Mesodermal cell (in vitro differentiated cells): ENCODE measurements at regions not wholly inside any gene's neighbourhood (a gene's known extent, or its start where the extent isn't known, plus 50 kb on each side); places are given as distances from the start of the nearest gene placed in this dataset.
"Not testable (repeated sequence)": the region's sequence is repeated elsewhere in the genome, so short reads cannot be mapped to it uniquely, and the experiment has no call there.

ENCODE experiments used
- H3K27ac ChIP-seq: 2 replicates; pipeline ENCODE4 v1.7.0; 2013; ENCODE audit warnings: mild to moderate bottlenecking, low read depth, low read length, moderate library complexity; ENCODE audit not compliant: severe bottlenecking
- H3K36me3 ChIP-seq: 2 replicates; pipeline ENCODE4 v1.7.1; 2013; ENCODE audit warnings: mild to moderate bottlenecking, low read length, moderate library complexity; ENCODE audit not compliant: control insufficient read depth, insufficient read depth
- H3K4me1 ChIP-seq: one replicate; pipeline ENCODE4 v1.7.1; 2013; ENCODE audit warnings: mild to moderate bottlenecking, low read length; ENCODE audit not compliant: insufficient read depth, control insufficient read depth, poor library complexity, severe bottlenecking
- H3K4me3 ChIP-seq: 2 replicates; pipeline ENCODE4 v1.7.0; 2013; ENCODE audit warnings: low read length, control low read depth, mild to moderate bottlenecking; ENCODE audit not compliant: insufficient read depth, poor library complexity, severe bottlenecking; ENCODE audit errors: extremely low read depth
- H3K9me3 ChIP-seq: 2 replicates; pipeline ENCODE4 v1.7.1; 2013; ENCODE audit warnings: mild to moderate bottlenecking, low read length, moderate library complexity; ENCODE audit not compliant: control insufficient read depth
- WGBS, 2 experiments: methylation state at CpG; one replicate each; pipeline ENCODE4 v1.1.5; 2013; ENCODE audit warnings: missing lambda C conversion rate in 2 of 2; ENCODE audit not compliant: insufficient coverage in 2 of 2; 5-methylcytosine and 5-hydroxymethylcytosine counted together

- WGBS, 2 experiments = 82 to 88% methylated on average over 8 to 10 of the region's 10 CpGs
- no peak overlapping the region for H3K4me3 ChIP-seq
- H3K9me3 ChIP-seq = no peaks in the 10 kb centered on the region
- no peak overlapping the region for H3K27ac ChIP-seq
- H3K36me3 ChIP-seq = no peaks in the 10 kb centered on the region
- no peaks in the 10 kb centered on the region for H3K4me1 ChIP-seq
Measured at GRCh38 chr7:69211336-69211735, 386.9 kb upstream of the AUTS2 start.

DNA sequence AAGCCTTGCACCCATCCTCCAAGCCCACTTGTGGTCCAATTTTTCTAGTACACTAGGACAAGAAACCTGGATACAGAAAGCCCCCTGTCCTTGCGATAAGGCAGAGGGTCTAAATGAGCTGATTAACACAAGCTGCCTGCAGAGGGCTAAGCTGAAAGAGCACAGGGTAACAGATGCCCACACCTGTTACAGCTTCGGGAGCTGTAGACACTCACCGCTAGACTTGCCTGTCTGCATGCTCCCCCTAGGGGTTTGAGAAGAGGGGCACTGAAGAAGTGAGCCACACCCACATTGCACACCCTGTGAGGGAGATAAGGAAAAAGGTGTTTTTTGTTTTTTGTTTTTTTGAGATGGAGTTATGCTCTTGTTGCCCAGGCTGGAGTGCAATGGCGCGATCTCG, 386.5 kb upstream of the AUTS2 start:
- no peaks in the 10 kb centered on the region for H3K36me3 ChIP-seq

DNA sequence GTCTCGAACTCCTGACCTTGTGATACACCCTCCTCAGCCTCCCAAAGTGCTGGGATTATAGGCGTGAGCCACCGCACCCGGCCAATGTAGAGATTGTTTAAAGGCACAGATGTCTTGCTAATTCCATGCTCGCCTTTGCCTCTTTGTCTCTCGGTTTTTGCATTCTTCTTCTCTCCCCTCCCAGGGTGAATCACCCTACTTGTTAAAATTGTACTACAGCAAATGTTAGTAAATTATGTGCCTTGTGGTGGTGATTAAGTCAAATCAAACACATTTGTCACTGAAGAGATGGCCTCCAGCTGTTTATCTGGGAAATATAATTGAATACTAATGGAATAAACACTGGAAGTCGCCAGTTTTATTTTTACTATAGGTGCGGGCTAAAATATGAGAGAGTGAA, 384.4 kb upstream of the AUTS2 start:
- no peaks in the 10 kb centered on the region for H3K36me3 ChIP-seq
- H3K9me3 ChIP-seq = no peaks in the 10 kb centered on the region
- no peak overlapping the region for H3K27ac ChIP-seq
- WGBS, 2 experiments = 92% methylated on average over 2 of the region's 8 CpGs; no CpG with 5 or more reads in 1 of the 2 experiments
- no peak overlapping the region for H3K4me3 ChIP-seq
- no peaks in the 10 kb centered on the region for H3K4me1 ChIP-seq

More for the DNA sequence above, 386.5 kb upstream of the AUTS2 start:
- Histone ChIP-seq H3K27ac (no peak overlapping the region), H3K4me3 (no peak overlapping the region), H3K9me3 (no peaks in the 10 kb centered on the region), H3K4me1 (no peaks in the 10 kb centered on the region)
- WGBS, 2 experiments = 34 to 73% methylated on average over 3 to 4 of the region's 6 CpGs

DNA sequence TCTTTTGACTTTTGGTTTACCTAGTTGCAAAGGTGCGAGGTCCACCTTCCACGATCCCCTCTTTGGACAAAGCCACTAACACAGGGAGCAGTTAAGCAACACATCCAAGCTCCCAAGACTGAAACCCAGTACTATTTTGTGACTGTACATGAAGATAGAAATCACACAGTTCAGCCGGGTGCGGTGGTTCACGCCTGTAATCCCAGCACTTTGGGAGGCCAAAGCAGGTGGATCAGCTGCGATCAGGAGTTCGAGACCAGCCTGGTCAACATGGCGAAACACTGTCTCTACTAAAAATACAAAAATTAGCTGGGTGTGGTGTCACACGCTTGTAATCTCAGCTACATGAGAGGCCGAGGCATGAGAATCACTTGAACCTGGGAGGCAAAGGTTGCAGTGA, 382.8 kb upstream of the AUTS2 start:
- not testable (repeated sequence) for H3K9me3 ChIP-seq, H3K4me1 ChIP-seq, H3K27ac ChIP-seq, H3K36me3 ChIP-seq, H3K4me3 ChIP-seq
- 88 to 96% methylated on average over 8 of the region's 10 CpGs for WGBS, 2 experiments

DNA sequence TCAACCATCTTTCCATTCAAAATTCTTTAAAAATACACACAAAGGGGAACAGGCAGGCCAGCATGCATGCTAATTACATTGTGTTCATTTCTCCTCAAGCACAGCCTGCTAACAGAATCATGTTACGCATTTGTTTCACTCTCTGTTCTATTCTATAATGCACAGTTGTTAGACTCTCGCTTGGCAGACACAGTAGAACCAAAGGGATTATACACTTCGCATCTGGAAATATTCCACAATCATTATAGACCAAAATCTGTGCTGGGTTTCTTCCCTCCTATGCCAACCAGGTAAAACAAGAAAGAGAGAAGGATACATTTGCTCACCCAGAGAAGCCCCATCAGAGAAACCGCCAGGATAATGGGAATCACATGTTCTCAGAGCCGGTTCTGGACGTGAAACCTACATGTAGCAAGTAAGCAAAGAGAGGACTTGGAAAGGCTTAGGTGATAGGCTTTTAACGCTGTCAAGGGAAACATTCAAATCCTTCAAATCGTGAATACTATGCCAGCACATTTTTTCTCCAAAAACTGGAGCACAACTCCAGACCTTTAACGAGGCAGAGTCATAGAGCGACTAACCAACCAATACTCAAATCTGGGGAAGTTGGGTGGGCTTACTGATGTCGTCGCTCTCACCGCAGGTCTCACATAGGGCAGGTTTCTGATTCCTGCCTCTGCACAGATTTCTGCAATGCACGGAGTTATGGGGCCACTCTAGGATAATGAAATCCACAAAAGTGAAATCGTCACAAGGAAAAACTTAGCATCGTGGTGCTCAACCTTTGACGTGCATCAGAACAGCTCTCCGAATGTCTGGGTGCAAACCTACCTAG, 380.5 kb upstream of the AUTS2 start:
- Histone ChIP-seq H3K4me1 (no peaks in the 10 kb centered on the region), H3K36me3 (no peaks in the 10 kb centered on the region), H3K9me3 (no peaks in the 10 kb centered on the region), H3K27ac (no peak overlapping the region), H3K4me3 (no peak overlapping the region)
- 87 to 95% methylated on average over 13 to 17 of the region's 18 CpGs for WGBS, 2 experiments

DNA sequence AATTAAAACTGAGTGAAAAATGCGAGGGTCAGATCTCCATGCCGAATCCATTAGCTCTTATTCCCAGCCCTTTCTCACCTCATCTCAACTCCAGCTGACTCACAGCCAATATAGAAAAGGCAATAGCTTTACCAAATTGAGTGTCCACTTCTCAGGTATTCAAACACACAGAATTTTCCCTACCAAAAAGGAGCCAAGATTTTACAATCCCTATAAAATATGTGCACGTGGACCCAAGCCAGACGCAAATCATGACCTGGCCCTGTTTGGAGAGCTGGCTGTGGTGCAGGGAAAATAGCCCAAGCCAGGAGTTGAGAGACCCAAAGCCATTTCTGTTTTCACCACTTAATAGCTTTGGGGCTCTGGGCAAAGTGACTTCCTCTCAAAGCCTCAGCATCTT, 379.7 kb upstream of the AUTS2 start:
- Histone ChIP-seq H3K4me3 (no peak overlapping the region), H3K9me3 (no peaks in the 10 kb centered on the region), H3K36me3 (no peaks in the 10 kb centered on the region), H3K4me1 (no peaks in the 10 kb centered on the region), H3K27ac (no peak overlapping the region)
- 82 to 84% methylated on average over 3 to 4 of the region's 4 CpGs for WGBS, 2 experiments

DNA sequence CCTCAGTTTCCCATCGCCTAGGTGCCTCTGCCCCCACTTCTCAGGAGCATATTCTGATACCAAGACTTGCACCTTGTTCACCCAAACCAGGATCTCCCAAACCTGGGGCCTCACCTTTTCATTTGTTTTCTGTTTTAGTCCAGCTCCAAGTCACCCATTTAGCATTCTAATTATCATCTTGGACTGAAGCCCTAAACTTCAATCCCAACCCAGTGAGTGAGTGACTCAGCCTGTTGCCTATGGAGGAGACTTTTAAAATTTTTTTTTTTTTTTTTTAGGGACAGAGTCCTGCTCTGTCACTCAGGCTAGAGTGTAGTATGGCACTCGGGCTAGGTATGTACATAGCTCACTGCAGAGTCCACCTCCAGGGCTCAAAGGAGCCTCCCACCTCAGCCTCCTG, 378.9 kb upstream of the AUTS2 start:
- 80 to 88% methylated on average over 2 of the region's 2 CpGs for WGBS, 2 experiments
- Histone ChIP-seq H3K9me3 (no peaks in the 10 kb centered on the region), H3K4me1 (no peaks in the 10 kb centered on the region), H3K4me3 (no peak overlapping the region), H3K27ac (no peak overlapping the region), H3K36me3 (no peaks in the 10 kb centered on the region)

DNA sequence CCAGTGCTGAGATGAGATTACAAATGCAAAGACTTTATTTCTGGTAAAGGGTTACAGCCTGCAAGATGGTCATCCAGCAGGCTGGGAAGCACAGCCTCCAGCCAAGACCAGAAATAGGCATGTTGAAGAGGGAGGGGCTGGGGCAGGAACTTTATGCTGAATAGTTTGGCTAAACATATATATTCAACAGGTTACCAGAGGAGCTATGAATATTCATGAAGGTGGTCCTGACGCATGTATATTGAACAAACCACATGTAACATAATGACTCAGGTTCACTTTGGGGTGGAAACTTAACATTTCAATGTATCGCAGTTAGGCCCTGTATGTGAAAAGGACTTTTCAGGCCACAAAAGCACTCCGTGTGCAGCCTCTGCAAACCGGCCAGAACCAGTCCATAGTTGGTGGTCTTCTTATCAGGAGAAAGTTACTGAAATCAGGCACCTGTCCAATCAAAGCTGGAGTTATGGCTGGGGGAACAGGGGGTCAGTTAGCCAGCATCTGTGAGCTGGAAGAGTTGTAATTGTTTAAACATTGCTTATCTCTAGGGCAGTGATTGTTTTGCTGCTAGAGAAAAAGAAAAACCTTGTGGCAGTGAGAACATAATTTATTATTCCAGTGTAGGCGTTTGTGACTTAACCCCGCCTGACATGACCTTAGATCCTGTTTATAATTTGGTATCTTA, 372.9 kb upstream of the AUTS2 start:
- Histone ChIP-seq H3K36me3 (no peaks in the 10 kb centered on the region), H3K4me3 (no peak overlapping the region), H3K27ac (no peak overlapping the region), H3K9me3 (no peaks in the 10 kb centered on the region), H3K4me1 (no peaks in the 10 kb centered on the region)
- WGBS, 2 experiments = 91 to 96% methylated on average over 3 to 4 of the region's 6 CpGs

DNA sequence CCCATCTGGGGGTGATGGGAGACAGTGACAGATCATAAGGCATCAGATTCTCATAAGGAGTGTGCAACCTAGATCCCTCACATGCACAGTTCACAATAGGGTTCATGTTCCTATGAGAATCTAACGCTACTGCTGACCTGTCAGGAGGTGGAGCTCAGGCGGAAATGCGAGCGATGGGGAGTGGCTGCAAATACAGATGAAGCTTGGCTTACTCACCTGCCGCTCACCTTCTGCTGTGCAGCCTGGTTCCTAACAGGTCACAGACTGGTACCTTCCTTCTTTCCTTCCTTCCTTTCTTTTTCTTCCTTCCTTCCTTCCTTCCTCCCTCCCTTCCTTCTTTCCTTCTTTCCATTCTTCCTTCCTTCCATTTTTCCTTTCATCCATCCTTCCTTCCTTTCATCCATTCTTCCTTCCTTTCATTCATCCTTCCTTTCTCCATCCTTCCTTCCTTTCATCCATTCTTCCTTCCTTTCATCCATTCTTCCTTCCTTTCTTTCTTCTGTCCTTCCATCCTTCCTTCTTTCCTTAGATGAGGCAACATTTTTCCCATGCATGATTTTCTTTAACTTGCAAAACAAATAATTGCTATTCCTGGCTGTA, 370.0 kb upstream of the AUTS2 start:
- Histone ChIP-seq H3K4me1 (peaks cover 5% of the 10 kb centered on the region), H3K9me3 (no peaks in the 10 kb centered on the region), H3K4me3 (no peak overlapping the region), H3K36me3 (no peaks in the 10 kb centered on the region), H3K27ac (no peak overlapping the region)
- 66 to 83% methylated on average over 5 of the region's 5 CpGs for WGBS, 2 experiments

DNA sequence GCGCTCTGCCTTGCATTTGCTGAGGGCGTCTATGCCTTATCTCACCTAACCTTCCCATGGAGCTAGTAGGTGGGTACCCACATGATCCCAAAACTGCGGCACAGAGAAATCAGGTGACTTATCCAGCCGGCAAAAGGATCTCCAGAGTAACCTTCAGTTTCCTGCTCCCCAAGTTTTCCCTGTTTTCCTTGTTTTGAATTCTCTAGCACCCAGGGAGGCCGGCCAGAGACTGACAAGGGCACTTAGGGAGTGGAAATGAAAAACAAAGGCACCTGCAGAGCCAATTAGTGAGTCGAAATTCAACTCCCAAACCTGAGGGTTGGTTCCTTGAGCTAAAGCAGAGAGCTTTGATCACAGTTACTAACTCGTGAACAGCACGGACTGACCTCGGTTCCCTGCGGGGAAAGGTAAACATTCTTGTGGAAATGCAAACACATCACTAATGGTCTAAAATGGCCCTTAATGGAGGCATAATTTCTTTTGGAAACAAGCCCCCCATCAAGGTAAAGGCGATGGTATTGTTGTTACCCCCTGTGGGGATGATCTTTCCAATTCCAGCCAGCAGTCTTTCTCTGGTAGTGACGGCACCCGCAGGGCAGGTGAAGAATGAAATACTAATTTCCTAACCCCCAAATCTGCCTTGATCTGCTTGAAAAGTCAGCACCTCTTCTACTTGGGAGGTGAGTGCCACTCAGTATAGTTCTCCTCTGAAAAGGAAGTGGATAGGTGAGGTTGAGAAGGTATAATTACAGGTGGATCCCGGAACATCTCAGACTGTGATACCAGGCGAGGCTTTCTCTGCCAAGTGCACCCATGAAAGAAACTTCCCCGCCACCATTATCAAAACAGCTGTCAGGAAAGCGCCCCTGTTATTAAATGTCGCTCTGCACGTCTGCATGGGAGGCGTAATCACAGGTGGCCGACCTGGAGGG, 365.6 kb upstream of the AUTS2 start:
- H3K4me1 ChIP-seq = peaks cover 5% of the 10 kb centered on the region
- 3% methylated on average over 10 to 13 of the region's 21 CpGs for WGBS, 2 experiments
- no peaks in the 10 kb centered on the region for H3K9me3 ChIP-seq
- no peak overlapping the region for H3K27ac ChIP-seq
- no peak overlapping the region for H3K4me3 ChIP-seq
- H3K36me3 ChIP-seq = no peaks in the 10 kb centered on the region
